Nephron progenitor cell (in vitro differentiated cells): ENCODE measurements at regions not wholly inside any gene's neighbourhood (a gene's known extent, or its start where the extent isn't known, plus 50 kb on each side); places are given as distances from the start of the nearest gene placed in this dataset.

Experiments used
- DNase-seq: peaks from one replicate; pipeline ENCODE4 v3.0.0; 2021
- H3K27ac Mint-ChIP-seq: 2 replicates; pipeline ENCODE4 v1.8.0; 2021; ENCODE audit warnings: mild to moderate bottlenecking, moderate library complexity, mixed read lengths
- H3K27me3 Mint-ChIP-seq: 2 replicates; pipeline ENCODE4 v1.8.0; 2021; ENCODE audit warnings: mild to moderate bottlenecking, low read depth, mixed read lengths; ENCODE audit not compliant: poor library complexity
- H3K36me3 Mint-ChIP-seq: 2 replicates; pipeline ENCODE4 v1.8.0; 2021; ENCODE audit warnings: low read depth, mixed read lengths
- H3K4me1 Mint-ChIP-seq: 2 replicates; pipeline ENCODE4 v1.8.0; 2021; ENCODE audit warnings: mixed read lengths
- H3K4me3 Mint-ChIP-seq: 2 replicates; pipeline ENCODE4 v1.8.0; 2021; ENCODE audit warnings: mild to moderate bottlenecking, moderate library complexity, mixed read lengths
- H3K9me3 Mint-ChIP-seq: 2 replicates; pipeline ENCODE4 v1.8.0; 2021; ENCODE audit warnings: mild to moderate bottlenecking, moderate library complexity, mixed read lengths
- CTCF ChIP-seq: fragments of 200-600 bp; sonication (generic); IDR thresholded peaks from 2 replicates; pipeline ENCODE4 v1.5.0; 2021; ENCODE audit warnings: antibody characterized with exemption

DNA sequence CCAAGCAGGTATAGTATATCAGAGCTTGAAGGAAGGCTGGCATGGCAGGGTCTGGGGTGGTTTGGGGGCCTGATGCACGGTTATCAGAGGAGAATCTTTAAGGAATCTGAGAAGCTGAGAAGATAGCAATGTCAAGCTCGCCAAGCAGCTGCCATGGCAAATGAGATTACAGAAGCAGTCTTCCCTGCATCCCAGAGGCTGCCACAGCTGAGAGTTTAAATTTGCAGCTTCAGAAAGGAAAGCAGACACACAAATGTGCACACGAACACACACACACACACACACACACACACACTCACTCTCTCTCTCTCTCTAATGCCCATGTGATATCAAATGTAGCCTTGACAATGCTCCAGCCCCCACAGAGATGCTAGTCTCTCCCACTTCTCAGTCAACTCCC is 79.0 kb upstream of the TNC start:
- peaks cover 14% of the 10 kb centered on the region for H3K4me1 Mint-ChIP-seq
- no peak overlapping the region for H3K4me3 Mint-ChIP-seq
- TF ChIP-seq CTCF = no peak
- H3K27me3 Mint-ChIP-seq = no peaks in the 10 kb centered on the region
- H3K9me3 Mint-ChIP-seq = peaks cover 14% of the 10 kb centered on the region
- H3K36me3 Mint-ChIP-seq = no peaks in the 10 kb centered on the region
- DNase-seq = no peak
- H3K27ac Mint-ChIP-seq = no peak overlapping the region

GRCh38 chr9:115198001-115198400 is 80.0 kb upstream of the TNC start:
- H3K27ac Mint-ChIP-seq = no peak overlapping the region
- H3K9me3 Mint-ChIP-seq = peaks cover 7% of the 10 kb centered on the region
- H3K36me3 Mint-ChIP-seq = no peaks in the 10 kb centered on the region
- DNase-seq = no peak
- peaks cover 18% of the 10 kb centered on the region for H3K4me1 Mint-ChIP-seq
- H3K27me3 Mint-ChIP-seq = no peaks in the 10 kb centered on the region
- no peak overlapping the region for H3K4me3 Mint-ChIP-seq
- TF ChIP-seq CTCF = no peak

GRCh38 chr9:115200711-115201505 is 83.0 kb upstream of the TNC start:
- no peak for DNase-seq
- Mint-ChIP-seq H3K27ac (peak overlapping the region; percentile 5), H3K9me3 (no peaks in the 10 kb centered on the region), H3K36me3 (no peaks in the 10 kb centered on the region), H3K27me3 (no peaks in the 10 kb centered on the region), H3K4me1 (peaks cover 23% of the 10 kb centered on the region), H3K4me3 (no peak overlapping the region)
- no peak for TF ChIP-seq CTCF

DNA sequence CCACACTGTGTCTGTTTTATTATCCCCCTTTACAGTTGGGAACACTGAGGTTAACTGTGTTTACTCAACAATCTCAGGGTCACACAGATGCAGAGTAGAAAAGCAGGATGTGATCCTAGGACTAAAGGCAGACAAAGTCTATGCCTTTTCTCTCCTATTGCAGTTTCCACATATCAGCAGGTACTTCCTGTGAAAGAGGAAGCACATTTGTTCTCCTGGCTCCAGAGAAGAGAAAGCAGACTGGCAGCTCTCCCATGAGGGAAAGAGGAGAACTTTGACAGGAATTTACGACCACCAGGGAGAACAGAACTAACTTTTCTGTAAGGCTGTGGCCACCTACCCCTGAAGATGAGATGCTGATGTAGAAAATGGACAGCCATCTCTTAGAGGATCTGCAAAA is 84.2 kb upstream of the TNC start:
- Mint-ChIP-seq H3K36me3 (no peaks in the 10 kb centered on the region), H3K27me3 (no peaks in the 10 kb centered on the region), H3K4me1 (peaks cover 23% of the 10 kb centered on the region), H3K4me3 (no peak overlapping the region), H3K9me3 (no peaks in the 10 kb centered on the region), H3K27ac (no peak overlapping the region)
- TF ChIP-seq CTCF = no peak
- no peak for DNase-seq

GRCh38 chr9:115202960-115203751 is 85.2 kb upstream of the TNC start:
- Mint-ChIP-seq H3K27me3 (no peaks in the 10 kb centered on the region), H3K36me3 (no peaks in the 10 kb centered on the region), H3K4me3 (no peak overlapping the region), H3K4me1 (peaks cover 18% of the 10 kb centered on the region), H3K27ac (peak overlapping the region; percentile 77), H3K9me3 (no peaks in the 10 kb centered on the region)
- DNase-seq = no peak
- no peak for TF ChIP-seq CTCF
